ENCODE measurements at regions not wholly inside any gene's neighbourhood (a gene's known extent, or its start where the extent isn't known, plus 50 kb on each side); places are given as distances from the start of the nearest gene placed in this dataset.

- TF ChIP-seq ZXDC (CRISPR knock-in tag; IDR thresholded peaks at IDR 0.05) (no peak), AFF4 (CRISPR knock-in tag; IDR thresholded peaks at IDR 0.05) (no peak), CREBL2 (CRISPR knock-in tag; IDR thresholded peaks at IDR 0.05; ENCODE audit: borderline replicate concordance) (no peak), ATF7-NPFF (CRISPR knock-in tag; IDR thresholded peaks at IDR 0.05; ENCODE audit: low read depth) (no peak)
These were observed 149.9 kb upstream of the RASGRP1 start (continued) for GRCh38 chr15:38714309-38715072.
